ENCODE measurements at regions not wholly inside any gene's neighbourhood (a gene's known extent, or its start where the extent isn't known, plus 50 kb on each side); places are given as distances from the start of the nearest gene placed in this dataset.

- Histone ChIP-seq H3K4me1 (ENCODE audit: control insufficient read depth in 2 of 2, insufficient read depth in 2 of 2, low read length in 2 of 2) (no peaks in the 10 kb centered on the region), H3K27me3 (replicated peaks in 1 of 4; ENCODE audit: control extremely low read depth in 1 of 4, control insufficient read depth in 3 of 4, insufficient read depth in 4 of 4, low read length in 3 of 4) (no peaks in the 10 kb centered on the region), H3K9me3 (ENCODE audit: control extremely low read depth in 1 of 3, control insufficient read depth in 2 of 3, insufficient read depth in 1 of 3, low read length in 2 of 3) (peaks cover 0 to 3% (median 0%) of the 10 kb centered on the region in 3 donors), H3K79me2 (ENCODE audit: control insufficient read depth, insufficient read depth, low read length) (no peaks in the 10 kb centered on the region), H3K4me3 (ENCODE audit: control extremely low read depth in 1 of 5, extremely low read depth in 1 of 5, insufficient read depth in 1 of 5, low read depth in 2 of 5, low read length in 4 of 5) (no peak overlapping the region), H3K27ac (ENCODE audit: low read length in 2 of 2) (no peak overlapping the region), H3K4me2 (replicated peaks; ENCODE audit: low read depth, low read length, poor library complexity, severe bottlenecking) (no peak overlapping the region), H2AFZ (ENCODE audit: insufficient read depth, low read depth, low read length, poor library complexity, severe bottlenecking) (no peak overlapping the region), H3K9ac (ENCODE audit: low read length) (no peak overlapping the region), H3K36me3 (replicated peaks in 1 of 2; ENCODE audit: control extremely low read depth in 1 of 2, control insufficient read depth in 1 of 2, extremely low read depth in 1 of 2, insufficient read depth in 2 of 2, low read length in 1 of 2) (no peaks in the 10 kb centered on the region), H4K20me1 (ENCODE audit: control insufficient read depth, insufficient read depth, low read length, poor library complexity, severe bottlenecking) (no peaks in the 10 kb centered on the region)
- TF ChIP-seq CTCF (IDR thresholded peaks at IDR 0.05) (no peak), EZH2 (IDR thresholded peaks at IDR 0.05; ENCODE audit: borderline replicate concordance, insufficient read depth, low read depth, low read length, poor library complexity, severe bottlenecking) (no peak)
- POLR2A ChIA-PET = no interaction called here
- Mint-ChIP-seq H3K4me1 (no peaks in the 10 kb centered on the region), H3K4me3 (no peak overlapping the region), H3K27me3 (peaks cover 6% of the 10 kb centered on the region), H3K27ac (no peak overlapping the region), H3K9me3 (ENCODE audit: insufficient read depth) (no peaks in the 10 kb centered on the region)
- ATAC-seq (ENCODE audit: low read depth) (no peak), DNase-seq (no peak)
- intact Hi-C loops (cut with micrococcal nuclease) = no loop called here
- WGBS (ENCODE audit: insufficient coverage) = 94% methylated on average over 2 of the region's 3 CpGs
- CTCF ChIA-PET = no interaction called here
Observed at GRCh38 chr1:224804220-224804619, 125.3 kb upstream of the DNAH14 start.

GRCh38 chr1:224805889-224806288 is 123.6 kb upstream of the DNAH14 start:
- Histone ChIP-seq H3K27me3 (replicated peaks in 1 of 4; ENCODE audit: control extremely low read depth in 1 of 4, control insufficient read depth in 3 of 4, insufficient read depth in 4 of 4, low read length in 3 of 4) (no peaks in the 10 kb centered on the region), H3K9me3 (ENCODE audit: control extremely low read depth in 1 of 3, control insufficient read depth in 2 of 3, insufficient read depth in 1 of 3, low read length in 2 of 3) (peaks cover 0 to 8% (median 0%) of the 10 kb centered on the region in 3 donors), H4K20me1 (ENCODE audit: control insufficient read depth, insufficient read depth, low read length, poor library complexity, severe bottlenecking) (no peaks in the 10 kb centered on the region), H3K79me2 (ENCODE audit: control insufficient read depth, insufficient read depth, low read length) (no peaks in the 10 kb centered on the region), H3K4me3 (ENCODE audit: control extremely low read depth in 1 of 5, extremely low read depth in 1 of 5, insufficient read depth in 1 of 5, low read depth in 2 of 5, low read length in 4 of 5) (no peak overlapping the region), H3K4me1 (ENCODE audit: control insufficient read depth in 2 of 2, insufficient read depth in 2 of 2, low read length in 2 of 2) (no peaks in the 10 kb centered on the region), H3K36me3 (replicated peaks in 1 of 2; ENCODE audit: control extremely low read depth in 1 of 2, control insufficient read depth in 1 of 2, extremely low read depth in 1 of 2, insufficient read depth in 2 of 2, low read length in 1 of 2) (no peaks in the 10 kb centered on the region), H3K9ac (ENCODE audit: low read length) (no peak overlapping the region), H3K4me2 (replicated peaks; ENCODE audit: low read depth, low read length, poor library complexity, severe bottlenecking) (no peak overlapping the region), H2AFZ (ENCODE audit: insufficient read depth, low read depth, low read length, poor library complexity, severe bottlenecking) (no peak overlapping the region), H3K27ac (ENCODE audit: low read length in 2 of 2) (no peak overlapping the region)
- TF ChIP-seq CTCF (IDR thresholded peaks at IDR 0.05) = no peak
- no peak for TF ChIP-seq EZH2 (IDR thresholded peaks at IDR 0.05; ENCODE audit: borderline replicate concordance, insufficient read depth, low read depth, low read length, poor library complexity, severe bottlenecking)
- intact Hi-C loops (cut with micrococcal nuclease) = no loop called here
- no peaks in the 10 kb centered on the region for H3K9me3 Mint-ChIP-seq (ENCODE audit: insufficient read depth)
- POLR2A ChIA-PET = no interaction called here
- no peak for ATAC-seq (ENCODE audit: low read depth)
- CTCF ChIA-PET = no interaction called here
- H3K27ac Mint-ChIP-seq = no peak overlapping the region
- no peaks in the 10 kb centered on the region for H3K4me1 Mint-ChIP-seq
- H3K27me3 Mint-ChIP-seq = peaks cover 6% of the 10 kb centered on the region
- no peak overlapping the region for H3K4me3 Mint-ChIP-seq
- 100% methylated on average over 2 of the region's 2 CpGs for WGBS (ENCODE audit: insufficient coverage)
- DNase-seq = no peak

Measured in B cell (primary cell).